ENCODE measurements at regions not wholly inside any gene's neighbourhood (a gene's known extent, or its start where the extent isn't known, plus 50 kb on each side); places are given as distances from the start of the nearest gene placed in this dataset.

DNA sequence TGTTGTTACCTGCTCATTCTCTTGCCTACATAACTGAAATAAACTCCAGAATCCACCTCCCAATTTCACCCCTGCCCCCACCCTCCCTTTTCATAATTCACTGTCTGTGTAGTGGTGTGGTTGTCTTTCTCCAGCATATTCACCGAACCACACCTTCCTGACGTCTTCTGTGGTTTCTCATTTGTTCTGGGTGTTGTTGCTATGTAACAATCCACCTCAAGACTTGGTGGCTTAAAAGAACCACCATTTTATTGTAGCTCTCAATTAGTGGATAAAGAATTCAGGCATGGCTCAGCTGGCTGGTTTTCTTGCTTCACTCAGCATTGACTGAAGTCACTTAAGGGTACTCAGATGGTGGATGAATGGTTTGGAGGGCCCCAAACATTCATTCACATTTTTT, 229.8 kb downstream of the MAF start:
- TF ChIP-seq, protein P1, sequence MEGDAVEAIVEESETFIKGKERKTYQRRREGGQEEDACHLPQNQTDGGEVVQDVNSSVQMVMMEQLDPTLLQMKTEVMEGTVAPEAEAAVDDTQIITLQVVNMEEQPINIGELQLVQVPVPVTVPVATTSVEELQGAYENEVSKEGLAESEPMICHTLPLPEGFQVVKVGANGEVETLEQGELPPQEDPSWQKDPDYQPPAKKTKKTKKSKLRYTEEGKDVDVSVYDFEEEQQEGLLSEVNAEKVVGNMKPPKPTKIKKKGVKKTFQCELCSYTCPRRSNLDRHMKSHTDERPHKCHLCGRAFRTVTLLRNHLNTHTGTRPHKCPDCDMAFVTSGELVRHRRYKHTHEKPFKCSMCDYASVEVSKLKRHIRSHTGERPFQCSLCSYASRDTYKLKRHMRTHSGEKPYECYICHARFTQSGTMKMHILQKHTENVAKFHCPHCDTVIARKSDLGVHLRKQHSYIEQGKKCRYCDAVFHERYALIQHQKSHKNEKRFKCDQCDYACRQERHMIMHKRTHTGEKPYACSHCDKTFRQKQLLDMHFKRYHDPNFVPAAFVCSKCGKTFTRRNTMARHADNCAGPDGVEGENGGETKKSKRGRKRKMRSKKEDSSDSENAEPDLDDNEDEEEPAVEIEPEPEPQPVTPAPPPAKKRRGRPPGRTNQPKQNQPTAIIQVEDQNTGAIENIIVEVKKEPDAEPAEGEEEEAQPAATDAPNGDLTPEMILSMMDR (conservative IDR thresholded peaks at IDR 0.05; ENCODE audit: low read length): no peak
- no peak for TF ChIP-seq EZH2phosphoT487 (IDR thresholded peaks at IDR 0.05; ENCODE audit: borderline replicate concordance, low read depth, low read length)
